ENCODE measurements at regions not wholly inside any gene's neighbourhood (a gene's known extent, or its start where the extent isn't known, plus 50 kb on each side); places are given as distances from the start of the nearest gene placed in this dataset.

- no peaks in the 10 kb centered on the region for H3K79me2 ChIP-seq (ENCODE audit: low read depth)
- 0 out of 2 replicates have a peak, but pooled peaks cover 4% of the 10 kb centered on the region for H3K36me3 ChIP-seq (ENCODE audit: low read depth)
- peaks cover 24% of the 10 kb centered on the region for H3K9me3 ChIP-seq (ENCODE audit: insufficient read depth, low read depth)
- peaks cover 9% of the 10 kb centered on the region; the same call in 1 of the 2 replicates for H3F3A ChIP-seq (ENCODE audit: insufficient read depth, low read depth)
- ChIA-PET POLR2A (ENCODE audit: unreplicated experiment) (no interaction called here), CTCF (no interaction called here)
- H3K27ac ChIP-seq: no peak overlapping the region
- H3K4me1 ChIP-seq (replicated peaks; ENCODE audit: insufficient read depth): peaks cover 33% of the 10 kb centered on the region
- no peak for TF ChIP-seq CTCF (conservative IDR thresholded peaks at IDR 0.05)
- H2AFZ ChIP-seq: no peak overlapping the region
- intact Hi-C loops (cut with micrococcal nuclease; ENCODE audit: unreplicated experiment): no loop called here
- no TSS peak for BruUV-seq (replicated peaks)
- H3K9me2 ChIP-seq (ENCODE audit: insufficient read depth): no peaks in the 10 kb centered on the region
- no peaks in the 10 kb centered on the region for H3K27me3 ChIP-seq (ENCODE audit: insufficient read depth, low read depth)
- no peak for DNase-seq
- H4K20me1 ChIP-seq (ENCODE audit: insufficient read depth): no peaks in the 10 kb centered on the region
- no peak overlapping the region for H3K4me2 ChIP-seq
- no peak overlapping the region for H3K4me3 ChIP-seq
Observed at GRCh38 chr3:176914764-176915163, 282.5 kb downstream of the TBL1XR1 start.

DNA sequence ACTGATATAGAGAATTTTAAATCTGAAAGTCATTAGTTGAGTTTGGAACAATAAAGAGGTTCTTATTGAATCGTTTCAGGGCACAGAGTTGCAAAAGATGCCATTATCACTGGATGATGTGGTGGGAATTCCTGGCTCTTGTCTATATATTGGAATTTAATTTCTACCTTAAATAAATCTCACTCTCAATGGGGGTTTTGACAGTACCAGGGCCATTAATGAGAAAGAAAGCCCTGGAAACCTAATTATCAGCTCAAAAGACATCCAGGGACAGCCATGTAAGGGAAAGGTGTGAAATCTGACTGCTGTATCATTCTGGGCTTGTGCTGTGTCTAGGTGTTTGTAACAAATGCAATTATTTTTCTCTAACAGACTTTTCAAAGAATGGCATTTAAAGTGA lies 285.7 kb downstream of the TBL1XR1 start:
- no peaks in the 10 kb centered on the region for H4K20me1 ChIP-seq (ENCODE audit: insufficient read depth)
- H3K36me3 ChIP-seq (ENCODE audit: low read depth): 0 out of 2 replicates have a peak, but pooled peaks cover 3% of the 10 kb centered on the region
- peaks cover 9% of the 10 kb centered on the region for H3K9me3 ChIP-seq (ENCODE audit: insufficient read depth, low read depth)
- ChIA-PET CTCF (no interaction called here), POLR2A (ENCODE audit: unreplicated experiment) (no interaction called here)
- H3K27ac ChIP-seq: no peak overlapping the region
- H3K27me3 ChIP-seq (ENCODE audit: insufficient read depth, low read depth): no peaks in the 10 kb centered on the region
- no peak overlapping the region for H3K4me3 ChIP-seq
- H3K79me2 ChIP-seq (ENCODE audit: low read depth): no peaks in the 10 kb centered on the region
- H3K4me2 ChIP-seq: no peak overlapping the region
- H3K4me1 ChIP-seq (replicated peaks; ENCODE audit: insufficient read depth): peaks cover 27% of the 10 kb centered on the region
- intact Hi-C loops (cut with micrococcal nuclease; ENCODE audit: unreplicated experiment): no loop called here
- BruUV-seq (replicated peaks): no TSS peak
- H3K9me2 ChIP-seq (ENCODE audit: insufficient read depth): no peaks in the 10 kb centered on the region
- no peak for TF ChIP-seq CTCF (conservative IDR thresholded peaks at IDR 0.05)
- no peak for TF ChIP-seq EZH2 (IDR thresholded peaks at IDR 0.05; ENCODE audit: low read depth)
- DNase-seq: no peak
- peaks cover 10% of the 10 kb centered on the region; the same call in 1 of the 2 replicates for H3F3A ChIP-seq (ENCODE audit: insufficient read depth, low read depth)
- no peak overlapping the region for H2AFZ ChIP-seq

DNA sequence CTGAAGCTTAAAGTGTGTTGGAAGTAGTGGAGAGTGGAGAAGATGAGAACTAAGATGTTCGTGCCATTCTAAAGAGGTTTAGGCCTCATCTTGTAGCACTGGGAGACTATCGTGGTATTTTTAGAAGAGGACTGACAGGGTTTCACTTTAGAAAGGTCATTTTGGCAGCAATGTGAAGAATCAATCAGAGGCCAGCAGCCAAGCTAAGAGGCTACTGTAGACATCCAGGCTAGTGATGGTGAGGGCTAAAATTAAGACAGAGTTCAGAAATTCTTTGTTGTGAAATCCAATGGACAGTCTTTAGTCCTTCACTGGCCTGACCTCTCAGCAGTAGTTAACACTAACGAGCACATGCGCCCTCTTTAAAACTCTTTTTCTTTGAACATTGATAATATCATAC lies 288.2 kb downstream of the TBL1XR1 start:
- Histone ChIP-seq H3K79me2 (ENCODE audit: low read depth) (no peaks in the 10 kb centered on the region), H3K4me1 (replicated peaks; ENCODE audit: insufficient read depth) (peaks cover 30% of the 10 kb centered on the region), H3K4me3 (no peak overlapping the region), H3F3A (ENCODE audit: insufficient read depth, low read depth) (peaks cover 21% of the 10 kb centered on the region; the same call in 1 of the 2 replicates), H4K20me1 (ENCODE audit: insufficient read depth) (no peaks in the 10 kb centered on the region), H3K27me3 (ENCODE audit: insufficient read depth, low read depth) (no peaks in the 10 kb centered on the region), H3K4me2 (no peak overlapping the region), H3K9me3 (ENCODE audit: insufficient read depth, low read depth) (no peaks in the 10 kb centered on the region; the same call in 1 of the 2 replicates), H3K36me3 (ENCODE audit: low read depth) (no peaks in the 10 kb centered on the region), H3K27ac (no peak overlapping the region), H3K9me2 (ENCODE audit: insufficient read depth) (no peaks in the 10 kb centered on the region), H2AFZ (no peak overlapping the region)
- TF ChIP-seq EZH2 (IDR thresholded peaks at IDR 0.05; ENCODE audit: low read depth) (no peak), CTCF (conservative IDR thresholded peaks at IDR 0.05) (no peak)
- intact Hi-C loops (cut with micrococcal nuclease; ENCODE audit: unreplicated experiment): no loop called here
- CTCF ChIA-PET: no interaction called here
- BruUV-seq (replicated peaks): no TSS peak
- DNase-seq: no peak
- POLR2A ChIA-PET (ENCODE audit: unreplicated experiment): no interaction called here

Data from PC-9 (cell line).